ENCODE measurements at regions not wholly inside any gene's neighbourhood (a gene's known extent, or its start where the extent isn't known, plus 50 kb on each side); places are given as distances from the start of the nearest gene placed in this dataset.

- Histone ChIP-seq H3K27ac (no peak overlapping the region), H3F3A (ENCODE audit: low read depth) (no peaks in the 10 kb centered on the region), H3K4me2 (no peak overlapping the region), H3K36me3 (no peaks in the 10 kb centered on the region), H3K9ac (no peak overlapping the region), H2AFZ (replicated peaks) (no peak overlapping the region), H3K4me1 (no peaks in the 10 kb centered on the region), H3K4me3 (no peak overlapping the region), H3K79me2 (ENCODE audit: low read depth) (no peaks in the 10 kb centered on the region), H4K20me1 (ENCODE audit: low read depth) (no peaks in the 10 kb centered on the region), H3K27me3 (no peaks in the 10 kb centered on the region), H3K9me3 (ENCODE audit: low read depth) (no peaks in the 10 kb centered on the region)
- no peak overlapping the region for H3K27ac Mint-ChIP-seq
- H3K4me3 Mint-ChIP-seq = no peak overlapping the region
- no peak for TF ChIP-seq EZH2phosphoT487 (IDR thresholded peaks at IDR 0.05)
- TF ChIP-seq CTCF (IDR thresholded peaks at IDR 0.05) = no peak
- no peak for TF ChIP-seq EZH2 (IDR thresholded peaks at IDR 0.05)
- no peaks in the 10 kb centered on the region for H3K36me3 Mint-ChIP-seq
- no peak for DNase-seq (ENCODE audit: low spot score)
- H3K9me3 Mint-ChIP-seq = peaks cover 1% of the 10 kb centered on the region
- H3K27me3 Mint-ChIP-seq (ENCODE audit: insufficient read depth, low read depth) = no peaks in the 10 kb centered on the region
- no peaks in the 10 kb centered on the region for H3K4me1 Mint-ChIP-seq
Measured at GRCh38 chr5:17433406-17433805, 64.6 kb upstream of the TAF11L2 start.

GRCh38 chr5:17434982-17435381 is 63.0 kb upstream of the TAF11L2 start:
- DNase-seq (ENCODE audit: low spot score) = no peak
- H3K27me3 ChIP-seq = no peaks in the 10 kb centered on the region
- H3K4me3 ChIP-seq = no peak overlapping the region
- no peak overlapping the region for H2AFZ ChIP-seq (replicated peaks)
- no peaks in the 10 kb centered on the region for H3F3A ChIP-seq (ENCODE audit: low read depth)
- Mint-ChIP-seq H3K4me1 (no peaks in the 10 kb centered on the region), H3K27me3 (ENCODE audit: insufficient read depth, low read depth) (no peaks in the 10 kb centered on the region), H3K9me3 (peaks cover 6% of the 10 kb centered on the region), H3K27ac (no peak overlapping the region), H3K4me3 (no peak overlapping the region), H3K36me3 (no peaks in the 10 kb centered on the region)
- H3K4me1 ChIP-seq = no peaks in the 10 kb centered on the region
- TF ChIP-seq CTCF (IDR thresholded peaks at IDR 0.05) = no peak
- TF ChIP-seq EZH2 (IDR thresholded peaks at IDR 0.05) = no peak
- no peak for TF ChIP-seq EZH2phosphoT487 (IDR thresholded peaks at IDR 0.05)
- H3K9ac ChIP-seq = no peak overlapping the region
- no peak overlapping the region for H3K4me2 ChIP-seq
- H3K36me3 ChIP-seq = no peaks in the 10 kb centered on the region
- no peaks in the 10 kb centered on the region for H3K79me2 ChIP-seq (ENCODE audit: low read depth)
- H4K20me1 ChIP-seq (ENCODE audit: low read depth) = no peaks in the 10 kb centered on the region
- H3K27ac ChIP-seq = no peak overlapping the region
- H3K9me3 ChIP-seq (ENCODE audit: low read depth) = peaks cover 5% of the 10 kb centered on the region

- Histone ChIP-seq H3K4me2 (no peak overlapping the region), H3K4me3 (no peak overlapping the region), H3K36me3 (no peaks in the 10 kb centered on the region), H2AFZ (replicated peaks) (no peak overlapping the region), H3K27ac (no peak overlapping the region), H3K9me3 (ENCODE audit: low read depth) (peaks cover 7% of the 10 kb centered on the region), H3F3A (ENCODE audit: low read depth) (no peaks in the 10 kb centered on the region), H3K27me3 (no peaks in the 10 kb centered on the region), H4K20me1 (ENCODE audit: low read depth) (no peaks in the 10 kb centered on the region), H3K79me2 (ENCODE audit: low read depth) (no peaks in the 10 kb centered on the region), H3K4me1 (no peaks in the 10 kb centered on the region), H3K9ac (no peak overlapping the region)
- Mint-ChIP-seq H3K9me3 (peaks cover 15% of the 10 kb centered on the region), H3K27me3 (ENCODE audit: insufficient read depth, low read depth) (no peaks in the 10 kb centered on the region), H3K36me3 (no peaks in the 10 kb centered on the region), H3K27ac (no peak overlapping the region), H3K4me3 (no peak overlapping the region), H3K4me1 (no peaks in the 10 kb centered on the region)
- no peak for TF ChIP-seq CTCF (IDR thresholded peaks at IDR 0.05)
- TF ChIP-seq EZH2phosphoT487 (IDR thresholded peaks at IDR 0.05) = no peak
- no peak for TF ChIP-seq EZH2 (IDR thresholded peaks at IDR 0.05)
- no peak for DNase-seq (ENCODE audit: low spot score)
Measured at GRCh38 chr5:17436350-17436749, 61.7 kb upstream of the TAF11L2 start.
